Panc1 (cell line): ENCODE measurements at regions not wholly inside any gene's neighbourhood (a gene's known extent, or its start where the extent isn't known, plus 50 kb on each side); places are given as distances from the start of the nearest gene placed in this dataset.

Experiments used
- ATAC-seq: fragments of 200-7000 bp; cut with Tn5 transposase; 2 replicates; pipeline ENCODE4 v1.9.1; 2020; ENCODE audit warnings: mild to moderate bottlenecking, moderate library complexity
- BruUV-seq: library from RNA; stranded (reverse); fragments of 400-500 nt; replicated peaks from 2 replicates; lab custom pipeline; 2021; lab: Mats Ljungman, UMichigan
- CTCF ChIA-PET: fragments of 300-600 bp; sonication (Branson Sonifier 250); formaldehyde crosslinking; loops from one replicate; lab custom pipeline; 2022; ENCODE audit warnings: antibody characterized with exemption; lab: Charles Lee
- POLR2A ChIA-PET: fragments of 300-600 bp; sonication (Branson Sonifier 250); formaldehyde crosslinking; loops from one replicate; lab custom pipeline; 2022; ENCODE audit warnings: antibody characterized with exemption; lab: Charles Lee
- DNase-seq: peaks from one replicate; pipeline ENCODE4 v3.0.0-alpha.2; 2010; ENCODE audit warnings: low read depth, low spot score
- H3K27ac ChIP-seq: 2 replicates; pipeline ENCODE4 v1.5.1; 2011; ENCODE audit warnings: mild to moderate bottlenecking, low read length, inconsistent platforms
- H3K27me3 ChIP-seq: fragments of 200-500 bp; sonication (Bioruptor generic); 2 replicates; pipeline ENCODE4 v1.6.0; 2014; ENCODE audit warnings: low read length, inconsistent platforms; ENCODE audit not compliant: control insufficient read depth, insufficient read depth
- H3K36me3 ChIP-seq: fragments of 200-500 bp; sonication (Bioruptor generic); 2 replicates; pipeline ENCODE4 v1.5.1; 2014; ENCODE audit warnings: inconsistent platforms, mild to moderate bottlenecking, low read length, moderate library complexity; ENCODE audit not compliant: control insufficient read depth, insufficient read depth
- H3K4me1 ChIP-seq: 2 replicates; pipeline ENCODE4 v1.5.1; 2011; ENCODE audit warnings: inconsistent platforms, mild to moderate bottlenecking, low read length, moderate library complexity; ENCODE audit not compliant: control insufficient read depth, insufficient read depth
- H3K4me3 ChIP-seq, 2 experiments: 2 replicates each; pipeline ENCODE4 v1.5.1; 2011 to 2012; ENCODE audit warnings: low read depth in 2 of 2, low read length in 2 of 2, mild to moderate bottlenecking in 2 of 2, inconsistent platforms in 1 of 2, moderate library complexity in 1 of 2
- H3K9me3 ChIP-seq: fragments of 200-500 bp; sonication (Bioruptor generic); 2 replicates; pipeline ENCODE4 v1.5.1; 2014; ENCODE audit warnings: low read depth, mild to moderate bottlenecking, inconsistent platforms, low read length, moderate library complexity; ENCODE audit not compliant: control insufficient read depth, insufficient read depth
- POLR2AphosphoS5 ChIP-seq: IDR thresholded peaks from 2 replicates; pipeline ENCODE4 v1.6.1; 2012; ENCODE audit warnings: mild to moderate bottlenecking, low read depth, low read length, moderate library complexity
- SIN3A ChIP-seq: IDR thresholded peaks from 2 replicates; pipeline ENCODE4 v1.6.1; 2012; ENCODE audit warnings: low read depth, mild to moderate bottlenecking, low read length, moderate library complexity, borderline replicate concordance; ENCODE audit not compliant: insufficient read depth
- TCF7L2 ChIP-seq: IDR thresholded peaks from 2 replicates; pipeline ENCODE4 v1.6.1; 2011; ENCODE audit warnings: mild to moderate bottlenecking, low read depth, low read length, inconsistent platforms
- in situ Hi-C: cut with HindIII; loops from 2 replicates; pipeline ENCODE4 v1.10.0; 2016; ENCODE audit warnings: low sequenced_read_pairs, low pct_unique_long_range_greater_than_20kb
- intact Hi-C: fragments of 100-400 bp; cut with micrococcal nuclease; formaldehyde crosslinking; loops from one replicate; pipeline ENCODE4 v1.10.0; 2022; ENCODE audit not compliant: unreplicated experiment
- TF ChIP-seq, protein P1 (sequence below): fragments of 450-650 bp; IDR thresholded peaks from 2 replicates; pipeline ENCODE4 v1.5.1; 2017; ENCODE audit warnings: mild to moderate bottlenecking
- TF ChIP-seq, protein P2 (sequence below), 2 experiments: IDR thresholded peaks; 2 replicates each; pipeline ENCODE4 v1.6.1; 2011 to 2012; ENCODE audit warnings: low read depth in 2 of 2, control low read depth in 1 of 2, low read length in 1 of 2, mild to moderate bottlenecking in 1 of 2, moderate library complexity in 1 of 2; ENCODE audit not compliant: insufficient read depth in 1 of 2

DNA sequence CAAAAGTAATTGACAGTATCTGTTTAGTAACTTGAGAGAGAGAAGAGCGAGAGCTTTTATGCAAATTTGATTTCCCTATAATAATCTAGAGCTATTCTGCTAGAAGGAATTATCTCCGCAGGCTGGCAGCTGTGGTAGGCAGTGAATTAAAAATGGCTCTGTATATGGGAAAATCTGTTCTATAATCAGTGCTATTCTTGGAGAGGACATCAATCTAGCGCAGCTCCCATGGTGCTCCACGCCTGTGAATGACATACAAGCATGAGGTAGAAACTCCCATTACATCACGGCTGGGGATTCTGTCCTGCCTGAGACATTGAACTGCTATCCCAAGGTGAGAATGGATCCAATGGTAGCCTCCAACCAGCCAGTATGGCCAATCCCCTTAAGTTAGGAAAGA is 179.0 kb downstream of the DHX15 start:
- Histone ChIP-seq H3K4me1 (no peaks in the 10 kb centered on the region), H3K9me3 (no peaks in the 10 kb centered on the region), H3K36me3 (no peaks in the 10 kb centered on the region), H3K4me3 (no peak overlapping the region), H3K27me3 (no peaks in the 10 kb centered on the region), H3K27ac (no peak overlapping the region)
- ATAC-seq = no peak
- POLR2A ChIA-PET = no interaction called here
- no TSS peak for BruUV-seq
- no peak for DNase-seq
- in situ Hi-C loops = no loop called here
- intact Hi-C loops = no loop called here
- TF ChIP-seq, protein P1, sequence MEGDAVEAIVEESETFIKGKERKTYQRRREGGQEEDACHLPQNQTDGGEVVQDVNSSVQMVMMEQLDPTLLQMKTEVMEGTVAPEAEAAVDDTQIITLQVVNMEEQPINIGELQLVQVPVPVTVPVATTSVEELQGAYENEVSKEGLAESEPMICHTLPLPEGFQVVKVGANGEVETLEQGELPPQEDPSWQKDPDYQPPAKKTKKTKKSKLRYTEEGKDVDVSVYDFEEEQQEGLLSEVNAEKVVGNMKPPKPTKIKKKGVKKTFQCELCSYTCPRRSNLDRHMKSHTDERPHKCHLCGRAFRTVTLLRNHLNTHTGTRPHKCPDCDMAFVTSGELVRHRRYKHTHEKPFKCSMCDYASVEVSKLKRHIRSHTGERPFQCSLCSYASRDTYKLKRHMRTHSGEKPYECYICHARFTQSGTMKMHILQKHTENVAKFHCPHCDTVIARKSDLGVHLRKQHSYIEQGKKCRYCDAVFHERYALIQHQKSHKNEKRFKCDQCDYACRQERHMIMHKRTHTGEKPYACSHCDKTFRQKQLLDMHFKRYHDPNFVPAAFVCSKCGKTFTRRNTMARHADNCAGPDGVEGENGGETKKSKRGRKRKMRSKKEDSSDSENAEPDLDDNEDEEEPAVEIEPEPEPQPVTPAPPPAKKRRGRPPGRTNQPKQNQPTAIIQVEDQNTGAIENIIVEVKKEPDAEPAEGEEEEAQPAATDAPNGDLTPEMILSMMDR = no peak
- TF ChIP-seq POLR2AphosphoS5 (no peak), SIN3A (no peak), TCF7L2 (no peak)
- TF ChIP-seq, protein P2, sequence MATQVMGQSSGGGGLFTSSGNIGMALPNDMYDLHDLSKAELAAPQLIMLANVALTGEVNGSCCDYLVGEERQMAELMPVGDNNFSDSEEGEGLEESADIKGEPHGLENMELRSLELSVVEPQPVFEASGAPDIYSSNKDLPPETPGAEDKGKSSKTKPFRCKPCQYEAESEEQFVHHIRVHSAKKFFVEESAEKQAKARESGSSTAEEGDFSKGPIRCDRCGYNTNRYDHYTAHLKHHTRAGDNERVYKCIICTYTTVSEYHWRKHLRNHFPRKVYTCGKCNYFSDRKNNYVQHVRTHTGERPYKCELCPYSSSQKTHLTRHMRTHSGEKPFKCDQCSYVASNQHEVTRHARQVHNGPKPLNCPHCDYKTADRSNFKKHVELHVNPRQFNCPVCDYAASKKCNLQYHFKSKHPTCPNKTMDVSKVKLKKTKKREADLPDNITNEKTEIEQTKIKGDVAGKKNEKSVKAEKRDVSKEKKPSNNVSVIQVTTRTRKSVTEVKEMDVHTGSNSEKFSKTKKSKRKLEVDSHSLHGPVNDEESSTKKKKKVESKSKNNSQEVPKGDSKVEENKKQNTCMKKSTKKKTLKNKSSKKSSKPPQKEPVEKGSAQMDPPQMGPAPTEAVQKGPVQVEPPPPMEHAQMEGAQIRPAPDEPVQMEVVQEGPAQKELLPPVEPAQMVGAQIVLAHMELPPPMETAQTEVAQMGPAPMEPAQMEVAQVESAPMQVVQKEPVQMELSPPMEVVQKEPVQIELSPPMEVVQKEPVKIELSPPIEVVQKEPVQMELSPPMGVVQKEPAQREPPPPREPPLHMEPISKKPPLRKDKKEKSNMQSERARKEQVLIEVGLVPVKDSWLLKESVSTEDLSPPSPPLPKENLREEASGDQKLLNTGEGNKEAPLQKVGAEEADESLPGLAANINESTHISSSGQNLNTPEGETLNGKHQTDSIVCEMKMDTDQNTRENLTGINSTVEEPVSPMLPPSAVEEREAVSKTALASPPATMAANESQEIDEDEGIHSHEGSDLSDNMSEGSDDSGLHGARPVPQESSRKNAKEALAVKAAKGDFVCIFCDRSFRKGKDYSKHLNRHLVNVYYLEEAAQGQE (IDR thresholded peaks at IDR 0.05; ENCODE audit: insufficient read depth in 1 of 2, low read depth in 2 of 2, low read length in 1 of 2) = no peak
- CTCF ChIA-PET = no interaction called here

DNA sequence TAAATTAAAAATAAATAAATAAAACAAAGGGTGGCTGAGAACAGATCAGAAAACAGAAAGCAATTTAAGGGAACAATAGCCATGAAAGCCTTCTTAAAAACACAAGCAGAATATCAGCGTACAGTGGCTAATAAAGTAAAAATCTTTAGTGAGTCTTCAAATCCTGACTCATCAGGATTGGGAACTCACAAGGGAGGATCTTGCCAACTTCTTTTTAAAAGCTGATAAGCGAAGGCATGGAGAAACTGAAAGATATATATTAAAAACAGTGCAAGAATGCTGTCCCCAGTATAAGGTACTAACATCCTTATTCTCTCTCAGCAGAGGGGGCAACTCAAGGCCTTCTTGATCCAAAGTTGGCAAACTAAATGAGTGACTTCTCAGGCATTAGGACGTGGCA is 180.1 kb downstream of the DHX15 start:
- in situ Hi-C loops = no loop called here

DNA sequence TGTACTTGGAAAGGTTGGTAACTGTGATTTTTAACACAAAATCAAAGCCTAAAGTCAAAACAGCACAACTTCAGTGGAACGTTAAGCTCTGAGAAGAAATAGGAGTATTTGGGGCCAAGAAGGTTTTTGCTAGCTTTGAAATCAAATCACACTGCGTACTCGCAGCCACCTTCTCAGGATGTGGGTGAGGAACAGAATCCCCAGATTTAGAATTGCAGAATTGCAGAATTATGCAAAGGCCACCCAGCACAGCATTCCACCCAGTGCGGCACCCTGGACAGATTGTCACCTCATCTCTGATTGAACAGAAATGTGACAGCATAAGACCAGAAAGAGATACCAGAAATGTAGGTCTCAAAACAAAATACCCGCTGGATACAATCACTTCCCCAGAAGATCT is 181.1 kb downstream of the DHX15 start:
- TF ChIP-seq TCF7L2 (no peak), SIN3A (no peak), POLR2AphosphoS5 (no peak)
- TF ChIP-seq, protein P2 (IDR thresholded peaks at IDR 0.05; ENCODE audit: insufficient read depth in 1 of 2, low read depth in 2 of 2, low read length in 1 of 2) = no peak
- TF ChIP-seq, protein P1 = no peak
- H3K4me1 ChIP-seq = no peaks in the 10 kb centered on the region
- ChIA-PET POLR2A (no interaction called here), CTCF (interaction anchor here (0.6 kb wide), 1 partner anchor 228 kb away, joined by 10 read pairs; no protein-coding TSS in a partner anchor)
- ATAC-seq (no peak), DNase-seq (no peak)
- in situ Hi-C loops (no loop called here), intact Hi-C loops (no loop called here)
- H3K4me3 ChIP-seq = no peak overlapping the region
- no peaks in the 10 kb centered on the region for H3K9me3 ChIP-seq
- no TSS peak for BruUV-seq
- no peaks in the 10 kb centered on the region for H3K36me3 ChIP-seq
- H3K27me3 ChIP-seq = no peaks in the 10 kb centered on the region
- H3K27ac ChIP-seq = no peak overlapping the region

More for the DNA sequence above, 180.1 kb downstream of the DHX15 start:
- ChIA-PET CTCF (no interaction called here), POLR2A (no interaction called here)
- Histone ChIP-seq H3K36me3 (no peaks in the 10 kb centered on the region), H3K4me3 (no peak overlapping the region), H3K27ac (no peak overlapping the region), H3K4me1 (no peaks in the 10 kb centered on the region), H3K27me3 (no peaks in the 10 kb centered on the region), H3K9me3 (no peaks in the 10 kb centered on the region)
- no peak for TF ChIP-seq SIN3A
- no peak for TF ChIP-seq TCF7L2
- intact Hi-C loops = no loop called here
- no TSS peak for BruUV-seq
- no peak for DNase-seq
- no peak for ATAC-seq
